HEK293T (cell line): ENCODE measurements at regions not wholly inside any gene's neighbourhood (a gene's known extent, or its start where the extent isn't known, plus 50 kb on each side); places are given as distances from the start of the nearest gene placed in this dataset.

Experiments used
- ARNT ChIP-seq: fragments of 450-650 bp; IDR thresholded peaks from 2 replicates; pipeline ENCODE4 v1.6.1; 2017; ENCODE audit warnings: mild to moderate bottlenecking
- CTBP1 ChIP-seq: fragments of 450-650 bp; IDR thresholded peaks from 2 replicates; pipeline ENCODE4 v1.6.1; 2016; ENCODE audit warnings: borderline replicate concordance
- ELF4 ChIP-seq: fragments of 450-650 bp; IDR thresholded peaks from 2 replicates; pipeline ENCODE4 v1.6.1; 2017; ENCODE audit warnings: antibody characterized with exemption
- FOXA1 ChIP-seq: fragments of 450-650 bp; IDR thresholded peaks from 2 replicates; pipeline ENCODE4 v1.6.1; 2016; ENCODE audit warnings: mild to moderate bottlenecking
- FOXK2 ChIP-seq: fragments of 450-650 bp; IDR thresholded peaks from 2 replicates; pipeline ENCODE4 v1.6.1; 2016; ENCODE audit warnings: mild to moderate bottlenecking
- FOXM1 ChIP-seq: fragments of 450-650 bp; IDR thresholded peaks from 2 replicates; pipeline ENCODE4 v1.6.1; 2017; ENCODE audit warnings: mild to moderate bottlenecking, borderline replicate concordance
- HDGF ChIP-seq: fragments of 450-650 bp; IDR thresholded peaks from 2 replicates; pipeline ENCODE4 v1.6.1; 2017; ENCODE audit warnings: antibody characterized with exemption, borderline replicate concordance
- L3MBTL2 ChIP-seq: fragments of 450-650 bp; conservative IDR thresholded peaks from 2 replicates; pipeline ENCODE4 v1.6.1; 2016; ENCODE audit warnings: mild to moderate bottlenecking
- LEF1 ChIP-seq: fragments of 450-650 bp; IDR thresholded peaks from 2 replicates; pipeline ENCODE4 v1.6.1; 2017; ENCODE audit warnings: mild to moderate bottlenecking, borderline replicate concordance
- NFRKB ChIP-seq: fragments of 450-650 bp; IDR thresholded peaks from 2 replicates; pipeline ENCODE4 v1.6.1; 2016; ENCODE audit warnings: mild to moderate bottlenecking, moderate library complexity
- SP1 ChIP-seq: fragments of 450-650 bp; IDR thresholded peaks from 2 replicates; pipeline ENCODE4 v1.6.1; 2017
- SUZ12 ChIP-seq: fragments of 450-650 bp; IDR thresholded peaks from 2 replicates; pipeline ENCODE4 v1.6.1; 2016; ENCODE audit warnings: mild to moderate bottlenecking
- TARDBP ChIP-seq: fragments of 450-650 bp; IDR thresholded peaks from 2 replicates; pipeline ENCODE4 v1.6.1; 2016
- TF ChIP-seq, protein P1 (sequence below): fragments of 450-650 bp; IDR thresholded peaks from 2 replicates; pipeline ENCODE4 v1.6.1; 2016

DNA sequence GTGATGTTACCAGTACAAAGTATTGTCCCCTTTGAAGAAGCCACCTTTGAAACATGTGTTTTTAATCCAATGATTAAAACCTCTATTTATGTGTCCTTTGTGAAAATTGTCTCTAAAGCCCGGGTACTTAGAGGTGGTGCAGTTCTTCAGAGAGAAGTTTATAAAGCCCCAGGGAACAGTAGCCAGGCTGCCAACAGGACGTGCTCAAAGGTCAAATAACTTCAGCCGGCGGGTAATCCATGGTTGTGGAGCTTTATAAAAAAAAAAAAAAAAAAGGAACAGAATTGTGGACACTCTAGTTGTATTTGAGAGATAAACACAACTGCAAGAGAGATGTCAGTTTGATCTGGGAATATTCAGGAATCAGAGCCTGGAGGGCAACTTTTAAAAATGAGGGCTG, 57.9 kb upstream of the CTNND2 start:
- TF ChIP-seq, protein P1, sequence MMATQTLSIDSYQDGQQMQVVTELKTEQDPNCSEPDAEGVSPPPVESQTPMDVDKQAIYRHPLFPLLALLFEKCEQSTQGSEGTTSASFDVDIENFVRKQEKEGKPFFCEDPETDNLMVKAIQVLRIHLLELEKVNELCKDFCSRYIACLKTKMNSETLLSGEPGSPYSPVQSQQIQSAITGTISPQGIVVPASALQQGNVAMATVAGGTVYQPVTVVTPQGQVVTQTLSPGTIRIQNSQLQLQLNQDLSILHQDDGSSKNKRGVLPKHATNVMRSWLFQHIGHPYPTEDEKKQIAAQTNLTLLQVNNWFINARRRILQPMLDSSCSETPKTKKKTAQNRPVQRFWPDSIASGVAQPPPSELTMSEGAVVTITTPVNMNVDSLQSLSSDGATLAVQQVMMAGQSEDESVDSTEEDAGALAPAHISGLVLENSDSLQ: no peak
- TF ChIP-seq SP1 (no peak), HDGF (no peak), TARDBP (no peak), CTBP1 (no peak), ARNT (no peak), FOXA1 (no peak), NFRKB (no peak), FOXM1 (no peak), FOXK2 (no peak), LEF1 (no peak), L3MBTL2 (no peak), ELF4 (no peak), SUZ12 (no peak)
